ENCODE measurements at regions not wholly inside any gene's neighbourhood (a gene's known extent, or its start where the extent isn't known, plus 50 kb on each side); places are given as distances from the start of the nearest gene placed in this dataset.

- TF ChIP-seq FOXP2 (optimal IDR thresholded peaks at IDR 0.05; ENCODE audit: borderline replicate concordance, extremely low read depth, extremely low read length, insufficient read depth): no peak
- TF ChIP-seq, protein P1, sequence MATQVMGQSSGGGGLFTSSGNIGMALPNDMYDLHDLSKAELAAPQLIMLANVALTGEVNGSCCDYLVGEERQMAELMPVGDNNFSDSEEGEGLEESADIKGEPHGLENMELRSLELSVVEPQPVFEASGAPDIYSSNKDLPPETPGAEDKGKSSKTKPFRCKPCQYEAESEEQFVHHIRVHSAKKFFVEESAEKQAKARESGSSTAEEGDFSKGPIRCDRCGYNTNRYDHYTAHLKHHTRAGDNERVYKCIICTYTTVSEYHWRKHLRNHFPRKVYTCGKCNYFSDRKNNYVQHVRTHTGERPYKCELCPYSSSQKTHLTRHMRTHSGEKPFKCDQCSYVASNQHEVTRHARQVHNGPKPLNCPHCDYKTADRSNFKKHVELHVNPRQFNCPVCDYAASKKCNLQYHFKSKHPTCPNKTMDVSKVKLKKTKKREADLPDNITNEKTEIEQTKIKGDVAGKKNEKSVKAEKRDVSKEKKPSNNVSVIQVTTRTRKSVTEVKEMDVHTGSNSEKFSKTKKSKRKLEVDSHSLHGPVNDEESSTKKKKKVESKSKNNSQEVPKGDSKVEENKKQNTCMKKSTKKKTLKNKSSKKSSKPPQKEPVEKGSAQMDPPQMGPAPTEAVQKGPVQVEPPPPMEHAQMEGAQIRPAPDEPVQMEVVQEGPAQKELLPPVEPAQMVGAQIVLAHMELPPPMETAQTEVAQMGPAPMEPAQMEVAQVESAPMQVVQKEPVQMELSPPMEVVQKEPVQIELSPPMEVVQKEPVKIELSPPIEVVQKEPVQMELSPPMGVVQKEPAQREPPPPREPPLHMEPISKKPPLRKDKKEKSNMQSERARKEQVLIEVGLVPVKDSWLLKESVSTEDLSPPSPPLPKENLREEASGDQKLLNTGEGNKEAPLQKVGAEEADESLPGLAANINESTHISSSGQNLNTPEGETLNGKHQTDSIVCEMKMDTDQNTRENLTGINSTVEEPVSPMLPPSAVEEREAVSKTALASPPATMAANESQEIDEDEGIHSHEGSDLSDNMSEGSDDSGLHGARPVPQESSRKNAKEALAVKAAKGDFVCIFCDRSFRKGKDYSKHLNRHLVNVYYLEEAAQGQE (IDR thresholded peaks at IDR 0.05; ENCODE audit: insufficient read depth in 1 of 2, low read depth in 2 of 2, low read length in 2 of 2): no peak
- no peak for TF ChIP-seq POLR2AphosphoS5 (IDR thresholded peaks at IDR 0.05; ENCODE audit: low read depth, low read length)
- no peak for TF ChIP-seq TAF1 (IDR thresholded peaks at IDR 0.05; ENCODE audit: borderline replicate concordance, insufficient read depth, low read length)
- no peak for TF ChIP-seq SIN3A (IDR thresholded peaks at IDR 0.05; ENCODE audit: borderline replicate concordance, insufficient read depth, low read length)
These were observed 52.2 kb upstream of the MKI67 start for GRCh38 chr10:128178302-128178958.

GRCh38 chr10:128180843-128181242 lies 54.6 kb upstream of the MKI67 start:
- no peak for TF ChIP-seq POLR2AphosphoS5 (IDR thresholded peaks at IDR 0.05; ENCODE audit: low read depth, low read length)
- TF ChIP-seq, protein P1 (IDR thresholded peaks at IDR 0.05; ENCODE audit: insufficient read depth in 1 of 2, low read depth in 2 of 2, low read length in 2 of 2): no peak
- TF ChIP-seq FOXP2 (optimal IDR thresholded peaks at IDR 0.05; ENCODE audit: borderline replicate concordance, extremely low read depth, extremely low read length, insufficient read depth): no peak
- no peak for TF ChIP-seq SIN3A (IDR thresholded peaks at IDR 0.05; ENCODE audit: borderline replicate concordance, insufficient read depth, low read length)
- no peak for TF ChIP-seq TAF1 (IDR thresholded peaks at IDR 0.05; ENCODE audit: borderline replicate concordance, insufficient read depth, low read length)

DNA sequence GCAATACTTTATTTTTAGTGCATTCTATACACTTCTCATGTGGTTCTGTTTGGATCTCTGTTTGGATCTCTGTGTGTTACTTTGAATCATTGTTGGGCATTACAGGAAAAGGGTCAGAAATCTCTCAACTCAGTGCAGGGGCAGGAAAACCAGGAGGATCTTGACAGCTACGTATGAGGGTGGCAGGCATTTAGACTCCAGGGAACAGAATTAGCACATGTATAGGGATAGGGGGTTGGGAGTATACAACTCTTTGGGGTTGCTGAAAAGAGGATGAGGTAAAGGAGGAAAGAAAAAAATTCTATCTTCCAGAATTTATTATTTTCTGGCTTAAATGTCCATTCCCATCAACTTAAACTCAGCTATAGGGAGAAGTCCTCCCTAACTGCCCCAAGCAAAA lies 59.4 kb upstream of the MKI67 start:
- no peak for TF ChIP-seq POLR2AphosphoS5 (IDR thresholded peaks at IDR 0.05; ENCODE audit: low read depth, low read length)
- TF ChIP-seq FOXP2 (optimal IDR thresholded peaks at IDR 0.05; ENCODE audit: borderline replicate concordance, extremely low read depth, extremely low read length, insufficient read depth): no peak
- no peak for TF ChIP-seq SIN3A (IDR thresholded peaks at IDR 0.05; ENCODE audit: borderline replicate concordance, insufficient read depth, low read length)
- TF ChIP-seq, protein P1 (IDR thresholded peaks at IDR 0.05; ENCODE audit: insufficient read depth in 1 of 2, low read depth in 2 of 2, low read length in 2 of 2): no peak
- TF ChIP-seq TAF1 (IDR thresholded peaks at IDR 0.05; ENCODE audit: borderline replicate concordance, insufficient read depth, low read length): no peak

- TF ChIP-seq POLR2AphosphoS5 (IDR thresholded peaks at IDR 0.05; ENCODE audit: low read depth, low read length): no peak
- no peak for TF ChIP-seq TAF1 (IDR thresholded peaks at IDR 0.05; ENCODE audit: borderline replicate concordance, insufficient read depth, low read length)
- no peak for TF ChIP-seq FOXP2 (optimal IDR thresholded peaks at IDR 0.05; ENCODE audit: borderline replicate concordance, extremely low read depth, extremely low read length, insufficient read depth)
- TF ChIP-seq, protein P1 (IDR thresholded peaks at IDR 0.05; ENCODE audit: insufficient read depth in 1 of 2, low read depth in 2 of 2, low read length in 2 of 2): no peak
These were observed 61.0 kb upstream of the MKI67 start for GRCh38 chr10:128186959-128187787.

Data from PFSK-1 (cell line).